OCI-LY7 (cell line): ENCODE measurements at regions not wholly inside any gene's neighbourhood (a gene's known extent, or its start where the extent isn't known, plus 50 kb on each side); places are given as distances from the start of the nearest gene placed in this dataset.

Experiments
- BruUV-seq: library from RNA; stranded (reverse); fragments of 400-500 nt; replicated peaks from 2 replicates; lab custom pipeline; 2021; lab: Mats Ljungman, UMichigan
- CTCF ChIA-PET: fragments of 300-600 bp; sonication (Branson Sonifier 250); formaldehyde crosslinking; loops from one replicate; lab custom pipeline; 2022; ENCODE audit warnings: antibody characterized with exemption; ENCODE audit not compliant: unreplicated experiment; lab: Charles Lee
- POLR2A ChIA-PET: fragments of 300-600 bp; sonication (Branson Sonifier 250); formaldehyde crosslinking; loops from one replicate; lab custom pipeline; 2022; ENCODE audit warnings: antibody characterized with exemption; lab: Charles Lee
- DNase-seq: peaks from one replicate; pipeline ENCODE4 v3.0.0-alpha.2; 2015; ENCODE audit warnings: low spot score
- H2AFZ ChIP-seq: fragments of 200-600 bp; sonication (generic), shearing (Covaris generic); 2 replicates; pipeline ENCODE4 v1.6.1; 2014; ENCODE audit warnings: mild to moderate bottlenecking, antibody characterized with exemption, low read length, moderate library complexity
- H3K27ac ChIP-seq: fragments of 200-600 bp; sonication (generic); 2 replicates; pipeline ENCODE4 v1.5.1; 2014; ENCODE audit warnings: mixed run types, low read depth, mild to moderate bottlenecking, moderate library complexity, low read length, inconsistent platforms; ENCODE audit not compliant: poor library complexity, severe bottlenecking
- H3K36me3 ChIP-seq: fragments of 200-600 bp; sonication (generic); 2 replicates; pipeline ENCODE4 v1.6.1; 2014; ENCODE audit warnings: mild to moderate bottlenecking, antibody characterized with exemption, low read length, moderate library complexity, mixed read lengths; ENCODE audit not compliant: insufficient read depth
- H3K4me1 ChIP-seq: fragments of 200-600 bp; sonication (generic); 2 replicates; pipeline ENCODE4 v1.5.1; 2014; ENCODE audit warnings: mild to moderate bottlenecking, low read length; ENCODE audit not compliant: insufficient read depth, poor library complexity, severe bottlenecking
- H3K4me2 ChIP-seq: fragments of 200-600 bp; sonication (generic); 2 replicates; pipeline ENCODE4 v1.6.1; 2014; ENCODE audit warnings: mild to moderate bottlenecking, low read length
- H3K4me3 ChIP-seq: fragments of 200-600 bp; sonication (generic); 2 replicates; pipeline ENCODE4 v1.5.1; 2014; ENCODE audit warnings: mild to moderate bottlenecking, low read depth, low read length; ENCODE audit not compliant: poor library complexity, severe bottlenecking
- H3K79me2 ChIP-seq: fragments of 200-600 bp; sonication (generic); 2 replicates; pipeline ENCODE4 v1.6.1; 2016; ENCODE audit warnings: low read depth, mild to moderate bottlenecking, low read length, moderate library complexity, mixed read lengths; ENCODE audit not compliant: insufficient read depth
- H3K9me2 ChIP-seq: fragments of 200-600 bp; sonication (generic); 2 replicates; pipeline ENCODE4 v1.6.1; 2016; ENCODE audit warnings: mild to moderate bottlenecking, low read length, mixed read lengths; ENCODE audit not compliant: insufficient read depth
- H3K9me3 ChIP-seq: fragments of 200-600 bp; sonication (generic); 2 replicates; pipeline ENCODE4 v1.6.1; 2014; ENCODE audit warnings: mild to moderate bottlenecking, mixed run types, low read length, mixed read lengths
- H4K20me1 ChIP-seq: fragments of 200-600 bp; sonication (generic); 2 replicates; pipeline ENCODE4 v1.6.1; 2014; ENCODE audit warnings: mild to moderate bottlenecking, antibody characterized with exemption, low read length, moderate library complexity, mixed read lengths; ENCODE audit not compliant: insufficient read depth
- EZH2phosphoT487 ChIP-seq: fragments of 200-600 bp; sonication (generic); IDR thresholded peaks from 2 replicates; pipeline ENCODE4 v1.6.1; 2018; ENCODE audit warnings: low read depth, borderline replicate concordance, mild to moderate bottlenecking, mixed run types, antibody characterized with exemption, low read length, moderate library complexity, mixed read lengths
- intact Hi-C: fragments of 100-400 bp; cut with micrococcal nuclease; formaldehyde crosslinking; loops from one replicate; pipeline ENCODE4 v1.10.0; 2022; ENCODE audit not compliant: unreplicated experiment
- TF ChIP-seq, protein P1 (sequence below): fragments of 200-600 bp; sonication (generic); conservative IDR thresholded peaks from 2 replicates; pipeline ENCODE4 v1.5.1; 2014; ENCODE audit warnings: mild to moderate bottlenecking, antibody characterized with exemption, low read length, moderate library complexity, mixed read lengths

DNA sequence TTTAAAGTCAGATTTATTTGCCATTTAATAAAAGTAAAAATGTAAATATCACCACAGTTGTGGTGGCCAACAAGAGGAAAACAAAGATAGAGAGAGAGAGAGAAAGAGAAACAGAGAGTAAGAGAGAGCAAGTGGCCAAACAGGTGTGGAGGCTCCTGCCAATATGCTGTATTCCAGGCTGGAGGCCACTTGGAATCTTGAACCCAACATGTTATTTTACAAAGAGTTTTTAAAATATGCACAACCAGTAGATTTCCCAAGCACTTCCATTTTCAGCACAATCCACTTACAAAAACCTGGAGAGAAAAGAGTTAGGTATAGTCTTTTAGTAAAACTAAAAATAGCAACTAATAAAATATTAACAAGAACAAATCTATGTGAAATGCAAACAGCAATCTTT is 1323.1 kb upstream of the CITED2 start:
- ChIA-PET CTCF (no interaction called here), POLR2A (no interaction called here)
- Histone ChIP-seq H3K79me2 (no peaks in the 10 kb centered on the region), H3K9me3 (peaks cover 14% of the 10 kb centered on the region; the same call in 1 of the 2 replicates), H3K36me3 (no peaks in the 10 kb centered on the region), H3K4me2 (no peak overlapping the region), H2AFZ (no peak overlapping the region), H4K20me1 (no peaks in the 10 kb centered on the region), H3K4me1 (no peaks in the 10 kb centered on the region), H3K27ac (no peak overlapping the region), H3K9me2 (peaks cover 6% of the 10 kb centered on the region; the same call in 1 of the 2 replicates), H3K4me3 (no peak overlapping the region)
- DNase-seq, result no peak
- TF ChIP-seq, protein P1, sequence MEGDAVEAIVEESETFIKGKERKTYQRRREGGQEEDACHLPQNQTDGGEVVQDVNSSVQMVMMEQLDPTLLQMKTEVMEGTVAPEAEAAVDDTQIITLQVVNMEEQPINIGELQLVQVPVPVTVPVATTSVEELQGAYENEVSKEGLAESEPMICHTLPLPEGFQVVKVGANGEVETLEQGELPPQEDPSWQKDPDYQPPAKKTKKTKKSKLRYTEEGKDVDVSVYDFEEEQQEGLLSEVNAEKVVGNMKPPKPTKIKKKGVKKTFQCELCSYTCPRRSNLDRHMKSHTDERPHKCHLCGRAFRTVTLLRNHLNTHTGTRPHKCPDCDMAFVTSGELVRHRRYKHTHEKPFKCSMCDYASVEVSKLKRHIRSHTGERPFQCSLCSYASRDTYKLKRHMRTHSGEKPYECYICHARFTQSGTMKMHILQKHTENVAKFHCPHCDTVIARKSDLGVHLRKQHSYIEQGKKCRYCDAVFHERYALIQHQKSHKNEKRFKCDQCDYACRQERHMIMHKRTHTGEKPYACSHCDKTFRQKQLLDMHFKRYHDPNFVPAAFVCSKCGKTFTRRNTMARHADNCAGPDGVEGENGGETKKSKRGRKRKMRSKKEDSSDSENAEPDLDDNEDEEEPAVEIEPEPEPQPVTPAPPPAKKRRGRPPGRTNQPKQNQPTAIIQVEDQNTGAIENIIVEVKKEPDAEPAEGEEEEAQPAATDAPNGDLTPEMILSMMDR, result no peak
- no peak for TF ChIP-seq EZH2phosphoT487
- no TSS peak for BruUV-seq
- intact Hi-C loops, result no loop called here

DNA sequence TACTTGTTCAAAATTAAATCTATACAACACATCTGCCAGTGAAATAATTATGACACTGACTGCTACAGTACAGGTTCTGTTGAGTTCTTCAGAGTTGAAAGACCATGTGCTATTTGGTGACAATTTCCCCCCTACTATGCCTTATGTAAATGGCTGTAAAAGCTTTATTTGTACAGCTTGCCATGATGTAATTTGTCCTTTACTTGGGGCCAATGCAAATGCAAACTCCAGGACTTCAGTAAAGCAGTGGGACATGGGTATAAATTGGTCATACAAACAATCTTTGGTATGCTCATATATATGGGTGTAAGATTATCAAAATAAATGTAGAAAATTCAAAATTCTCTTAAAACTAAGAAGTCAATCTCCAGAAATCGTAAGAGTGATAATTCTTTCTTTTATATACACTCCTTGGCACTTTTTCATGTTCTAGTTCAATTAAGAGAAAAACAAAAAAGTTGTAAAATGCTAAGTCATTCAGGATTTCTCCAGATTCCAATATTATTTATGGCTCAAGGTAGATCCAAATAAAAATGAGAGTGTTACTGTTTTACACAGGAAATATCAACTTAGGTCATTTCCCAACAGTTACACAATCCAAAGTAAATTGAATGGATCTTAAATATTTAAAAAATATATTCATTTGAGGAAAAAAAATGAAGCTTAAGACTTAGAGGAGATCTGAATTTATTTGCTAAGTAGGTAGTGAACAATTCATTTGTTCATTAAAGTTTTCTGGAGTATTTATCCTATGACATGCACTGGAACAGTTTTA is 1310.5 kb upstream of the CITED2 start:
- 0 out of 2 replicates have a peak, but pooled peaks cover 4% of the 10 kb centered on the region for H3K9me2 ChIP-seq
- H3K36me3 ChIP-seq, result no peaks in the 10 kb centered on the region
- no peaks in the 10 kb centered on the region for H3K79me2 ChIP-seq
- no peak for DNase-seq
- intact Hi-C loops, result no loop called here
- no peaks in the 10 kb centered on the region for H3K9me3 ChIP-seq
- POLR2A ChIA-PET, result interaction anchor here (1.2 to 1.3 kb wide), 3 partner anchors 13 to 24 kb away, joined by 3 to 8 read pairs (median 4); no protein-coding TSS in a partner anchor
- no peaks in the 10 kb centered on the region for H4K20me1 ChIP-seq
- no peak overlapping the region for H3K27ac ChIP-seq
- no peaks in the 10 kb centered on the region for H3K4me1 ChIP-seq
- CTCF ChIA-PET, result interaction anchor here (0.8 kb wide), 1 partner anchor 8 kb away, joined by 3 read pairs; no protein-coding TSS in a partner anchor
- H3K4me2 ChIP-seq, result no peak overlapping the region
- no peak overlapping the region for H2AFZ ChIP-seq
- BruUV-seq, result no TSS peak
- TF ChIP-seq EZH2phosphoT487, result no peak
- TF ChIP-seq, protein P1, result no peak
- no peak overlapping the region for H3K4me3 ChIP-seq
